Islet precursor cell (in vitro differentiated cells): ENCODE measurements at regions not wholly inside any gene's neighbourhood (a gene's known extent, or its start where the extent isn't known, plus 50 kb on each side); places are given as distances from the start of the nearest gene placed in this dataset.
"Not testable (repeated sequence)": the region's sequence is repeated elsewhere in the genome, so short reads cannot be mapped to it uniquely, and the experiment has no call there.

Experiments
- DNase-seq: peaks from one replicate; pipeline ENCODE4 v3.0.0-alpha.2; 2018

DNA sequence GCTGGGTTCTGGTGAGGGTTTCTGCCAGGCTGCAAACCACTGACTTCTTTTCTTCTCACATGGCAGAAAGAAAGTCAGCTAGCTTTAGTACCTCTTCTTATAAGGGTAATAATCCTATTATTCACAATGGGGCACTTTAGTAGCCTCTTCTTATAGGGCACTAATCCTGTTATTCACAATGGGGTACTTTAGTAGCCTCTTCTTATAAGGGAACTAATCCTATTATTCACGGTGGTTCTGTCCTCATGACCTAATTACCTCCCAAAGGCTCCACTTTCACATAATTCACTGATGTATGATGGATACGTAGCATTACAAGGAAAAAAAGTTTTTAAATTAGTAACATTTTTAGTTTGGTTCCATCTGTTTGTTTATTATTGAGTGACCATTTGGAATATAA lies 671.3 kb downstream of the NSUN3 start:
- DNase-seq = no peak

DNA sequence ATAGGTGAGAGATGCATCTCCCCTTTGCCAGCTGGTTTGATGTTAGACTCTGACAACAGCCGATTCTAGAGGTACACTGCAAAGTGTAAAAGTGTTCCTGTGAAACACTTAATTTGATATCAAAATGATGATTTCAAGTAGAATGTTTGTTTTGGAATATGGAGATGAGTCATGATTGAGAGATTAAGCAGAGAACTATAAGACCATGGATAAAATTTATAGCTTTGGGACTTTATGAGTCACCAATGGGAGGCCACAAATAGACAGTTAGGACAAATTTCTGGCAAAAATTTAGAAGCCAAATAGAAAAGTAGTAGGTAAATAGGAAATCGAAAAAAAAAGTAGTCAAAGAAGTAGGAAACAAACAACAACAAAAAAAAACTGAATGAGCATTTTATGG lies 672.5 kb downstream of the NSUN3 start:
- no peak for DNase-seq

DNA sequence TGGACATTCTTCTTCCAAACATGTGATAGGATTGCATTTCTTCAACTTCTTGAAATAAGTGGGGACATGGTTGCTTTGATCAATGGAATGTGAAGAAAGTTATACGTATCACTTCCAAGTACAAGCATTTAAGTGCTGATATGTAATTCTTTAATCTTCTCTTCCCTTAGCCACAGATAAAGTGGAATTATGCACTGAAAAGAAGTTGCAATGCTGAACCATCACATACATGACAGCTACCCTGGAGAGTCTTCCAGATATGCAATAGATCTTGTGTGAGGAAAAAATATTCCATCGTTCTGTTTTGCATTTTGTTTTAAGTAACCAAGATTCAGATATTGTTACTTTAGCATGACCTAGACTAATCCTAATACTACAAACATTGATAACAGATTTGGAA lies 674.3 kb downstream of the NSUN3 start:
- DNase-seq = no peak

DNA sequence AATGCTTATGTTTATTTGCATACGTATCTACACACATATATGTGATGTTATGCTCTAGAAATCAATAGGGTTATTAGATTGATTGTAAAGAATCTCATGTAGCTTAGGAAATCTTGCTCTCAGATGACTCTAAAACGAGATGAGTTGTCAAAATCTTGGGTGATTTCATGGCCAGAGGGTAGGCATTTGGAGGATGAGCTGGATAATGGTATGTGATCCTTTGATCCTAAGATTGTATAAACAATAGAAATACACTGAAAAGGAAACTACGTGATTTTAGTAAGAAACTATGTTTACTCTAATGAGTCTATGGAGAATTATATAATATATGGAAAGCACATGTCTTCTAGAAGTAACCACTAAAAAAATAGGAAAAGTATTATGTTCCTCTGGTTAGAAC lies 676.6 kb downstream of the NSUN3 start:
- no peak for DNase-seq

DNA sequence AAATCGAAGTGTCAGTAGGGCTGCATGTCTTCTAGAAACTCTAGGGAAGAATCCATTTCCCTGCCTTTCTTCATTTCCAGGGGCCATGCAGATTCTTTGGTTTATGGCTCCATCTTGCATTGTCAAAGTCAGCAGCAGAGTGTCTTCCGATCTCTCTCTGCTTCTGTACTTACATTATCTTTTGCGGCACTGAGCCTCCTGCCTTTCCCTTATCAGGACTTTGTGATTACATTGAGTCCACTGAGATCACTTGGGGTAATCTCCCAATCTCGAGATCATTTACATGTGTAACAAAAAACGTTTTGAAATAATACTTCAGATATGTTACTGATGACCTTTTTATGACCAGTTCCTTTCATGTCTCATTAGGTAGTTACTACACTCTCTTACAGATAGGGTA lies 695.9 kb downstream of the NSUN3 start:
- no peak for DNase-seq

DNA sequence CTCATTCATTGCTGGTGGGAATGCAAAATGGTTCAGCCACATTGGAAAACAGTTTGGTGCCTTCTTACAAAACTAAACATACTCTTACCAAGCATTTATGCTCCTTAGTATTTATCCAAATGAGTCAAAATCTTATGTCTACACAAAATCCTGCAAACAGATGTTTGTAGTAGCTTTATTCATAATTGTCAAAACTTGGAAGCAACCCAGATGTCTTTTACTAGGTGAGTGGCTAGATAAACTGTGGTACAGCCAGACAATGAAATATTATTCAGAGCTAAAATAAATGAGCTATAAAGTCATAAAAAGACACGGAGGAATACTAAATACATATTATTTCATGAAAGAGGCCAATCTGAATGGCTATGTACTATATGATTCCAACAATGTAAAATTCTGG lies 709.5 kb downstream of the NSUN3 start:
- no peak for DNase-seq

DNA sequence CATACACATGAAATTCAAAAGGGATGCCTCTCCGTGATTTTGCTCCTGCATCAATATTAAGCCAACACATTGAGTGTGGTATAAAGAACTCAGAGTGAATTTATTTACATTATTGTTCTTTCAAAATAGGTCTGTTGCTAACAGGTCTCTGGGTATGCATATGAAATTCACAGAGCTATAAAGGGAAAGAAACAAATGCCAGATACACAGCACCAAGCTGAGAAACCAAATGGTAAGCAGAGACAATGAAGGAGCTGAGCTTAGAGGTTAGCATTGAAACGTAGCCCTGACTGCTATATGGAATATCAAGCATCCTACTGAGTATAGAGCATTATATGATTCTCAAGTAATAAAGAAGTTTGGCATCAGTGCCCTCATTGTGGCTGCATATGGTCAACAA lies 712.9 kb downstream of the NSUN3 start:
- no peak for DNase-seq

DNA sequence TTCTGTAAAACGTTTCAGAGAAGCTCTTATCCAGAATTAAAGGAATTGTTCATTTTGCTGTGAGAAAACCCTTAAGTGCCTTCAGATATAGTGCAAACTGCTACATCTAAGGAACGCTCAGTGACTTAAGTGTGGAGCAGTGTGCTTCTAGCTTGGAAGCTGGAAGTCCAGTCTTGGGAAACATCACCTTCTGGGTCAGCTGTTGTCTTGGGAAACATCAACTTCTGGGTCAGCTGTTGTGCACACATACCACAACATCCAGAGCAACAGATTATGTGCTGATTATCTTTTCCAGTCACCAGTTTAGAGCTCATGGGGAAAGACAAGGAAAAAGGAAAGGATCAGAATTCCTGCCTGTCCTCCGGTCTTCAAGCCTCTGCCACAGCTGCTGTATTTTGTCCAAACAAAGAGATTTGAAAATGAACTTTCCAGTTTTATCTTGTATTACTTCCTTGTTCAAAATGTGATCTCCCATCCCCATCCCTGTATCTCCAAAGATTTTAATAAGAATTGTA lies 713.6 kb downstream of the NSUN3 start:
- no peak for DNase-seq

DNA sequence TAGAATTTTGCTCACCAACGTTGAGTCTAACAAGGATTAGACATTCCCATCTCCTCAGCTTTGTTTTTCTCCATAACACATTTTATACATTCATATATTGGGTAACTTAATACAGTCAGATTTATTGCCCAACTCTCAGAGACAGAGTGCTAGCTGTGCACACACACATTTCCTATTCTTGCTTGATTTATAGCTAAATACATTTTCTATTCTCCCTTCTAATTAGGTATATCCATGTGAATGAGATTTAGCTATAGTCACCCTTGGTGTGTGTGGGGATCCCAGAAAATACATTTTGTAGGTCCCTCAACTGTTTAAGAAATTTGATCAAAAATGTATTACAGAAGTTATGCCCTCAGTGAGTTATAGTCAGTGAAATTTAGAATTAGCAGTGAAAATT lies 715.4 kb downstream of the NSUN3 start:
- DNase-seq = no peak

DNA sequence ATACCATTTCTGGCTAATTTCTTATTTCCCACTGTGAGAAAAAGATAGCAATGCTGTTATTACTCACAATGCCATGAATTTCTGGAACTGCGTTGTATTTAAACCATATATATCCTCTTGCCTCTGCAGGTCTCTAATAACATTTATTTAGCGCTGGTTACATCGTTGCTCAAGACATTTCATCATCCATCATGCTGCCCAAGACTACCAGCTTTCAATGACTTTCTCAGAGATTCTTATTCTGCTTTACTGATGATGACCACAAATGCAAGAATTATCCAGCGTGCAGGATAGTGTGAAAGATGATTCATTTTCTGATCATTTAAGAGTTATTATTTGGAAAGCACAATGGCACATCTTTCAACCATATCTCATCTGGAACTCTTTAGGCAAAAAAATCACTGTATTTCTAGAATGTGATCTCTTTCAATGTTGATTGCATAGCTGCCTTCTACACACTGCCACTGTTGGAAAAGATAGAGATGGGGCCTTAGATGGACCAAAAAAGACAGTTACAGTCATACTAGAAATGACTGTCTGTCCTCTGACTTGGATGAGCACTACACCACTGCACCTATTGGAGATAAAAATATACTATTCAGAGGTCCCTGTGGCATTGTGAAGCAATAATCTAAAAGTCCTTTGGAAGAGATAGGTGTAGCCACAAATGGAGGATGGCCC lies 716.1 kb downstream of the NSUN3 start:
- DNase-seq = no peak

DNA sequence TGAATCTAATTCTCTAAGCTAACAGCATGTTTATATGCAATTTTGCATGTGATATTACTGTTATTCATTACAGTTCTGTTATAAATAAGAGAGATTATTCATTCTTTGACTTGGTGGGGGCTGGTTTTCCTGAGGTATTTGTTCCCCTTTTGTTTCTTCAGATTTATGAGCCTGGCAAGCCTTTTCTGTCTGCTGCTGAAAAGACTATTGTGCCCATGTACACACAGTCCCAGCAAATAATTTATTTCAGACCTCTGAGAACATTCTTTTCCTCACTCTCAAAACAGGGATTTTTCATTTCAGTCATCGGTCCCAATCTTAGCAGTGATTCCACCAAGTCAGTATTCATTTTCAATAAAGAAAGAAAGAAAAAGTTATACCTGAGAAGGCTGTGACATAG lies 716.8 kb downstream of the NSUN3 start:
- no peak for DNase-seq

DNA sequence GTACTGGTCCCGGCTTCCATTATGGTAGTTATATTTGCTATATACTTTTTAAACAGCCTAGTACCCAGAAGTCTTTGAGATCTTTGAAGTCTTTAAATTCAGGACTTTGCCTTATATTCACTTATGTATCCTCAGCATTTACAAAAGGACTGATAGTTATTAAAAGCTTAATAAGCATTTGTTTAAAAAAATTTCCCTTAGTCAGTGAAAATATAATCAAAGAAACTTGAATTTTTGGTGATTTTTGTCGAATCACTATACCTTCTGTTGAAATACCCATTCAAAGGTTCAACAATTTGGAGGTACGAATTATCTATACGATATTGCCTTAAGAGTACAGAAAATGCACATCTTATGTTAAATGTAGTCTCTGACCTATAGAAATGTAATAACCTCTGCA lies 721.4 kb downstream of the NSUN3 start:
- no peak for DNase-seq

DNA sequence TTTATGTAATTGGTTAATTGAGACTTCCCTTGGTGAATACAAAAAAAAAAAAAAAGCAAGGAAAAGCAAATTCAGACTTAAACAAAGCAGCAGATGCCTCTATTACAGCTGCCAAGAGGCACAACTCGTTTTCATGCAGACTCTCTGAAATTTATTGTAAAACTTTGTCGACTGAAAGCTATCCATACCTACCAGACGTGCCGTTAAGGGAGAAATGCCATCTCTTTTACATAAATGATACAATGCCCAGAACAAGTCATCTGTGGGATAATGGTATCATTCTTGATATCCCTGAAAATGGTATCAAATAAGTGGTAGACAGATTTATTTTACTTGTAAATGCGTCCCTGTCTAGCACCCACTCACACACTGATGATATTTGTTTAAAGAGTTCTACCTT lies 724.2 kb downstream of the NSUN3 start:
- DNase-seq = no peak

DNA sequence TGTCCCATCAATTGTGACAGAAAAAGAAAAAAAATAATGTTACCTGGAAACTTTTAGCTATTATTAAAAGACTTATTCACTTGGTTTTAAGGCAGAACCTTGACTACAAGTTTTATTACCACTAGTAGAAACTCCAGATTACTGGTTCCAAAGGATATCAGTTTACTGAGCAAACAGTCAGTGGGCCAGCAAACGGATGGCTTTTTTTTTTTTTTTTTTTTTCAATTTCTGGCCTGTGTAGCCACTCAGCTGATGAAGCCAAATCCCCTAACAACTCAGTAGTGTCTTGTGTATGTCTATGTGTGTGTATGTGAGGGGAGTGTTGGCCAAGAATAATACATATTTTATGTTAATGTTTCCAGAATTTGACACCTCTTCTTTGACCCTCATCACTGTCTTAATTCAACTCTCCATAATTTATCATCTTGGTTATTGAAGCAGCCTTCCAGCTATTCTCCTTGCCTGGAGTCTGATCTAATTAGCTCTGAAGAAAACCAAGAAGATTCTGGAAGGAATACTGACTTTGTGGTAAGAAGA lies 724.9 kb downstream of the NSUN3 start:
- no peak for DNase-seq

DNA sequence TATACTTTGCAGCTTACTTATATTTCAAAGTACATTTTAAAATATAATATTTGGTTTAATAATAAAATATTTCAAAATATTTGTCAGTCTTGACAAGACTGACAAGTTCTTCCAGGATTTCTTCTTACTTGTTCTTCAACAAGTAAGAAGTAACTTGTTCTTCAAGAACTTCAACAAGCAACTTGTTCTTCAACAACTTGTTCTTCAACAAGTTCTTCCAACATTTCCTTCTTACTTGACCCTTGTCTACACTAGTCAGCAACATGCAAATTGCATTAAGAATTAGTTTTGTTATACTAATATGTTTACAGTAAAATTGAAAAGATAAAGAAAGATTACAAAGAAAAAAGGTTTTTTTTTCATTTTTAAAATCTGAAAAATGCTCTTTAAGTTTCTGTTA lies 731.7 kb downstream of the NSUN3 start:
- no peak for DNase-seq

DNA sequence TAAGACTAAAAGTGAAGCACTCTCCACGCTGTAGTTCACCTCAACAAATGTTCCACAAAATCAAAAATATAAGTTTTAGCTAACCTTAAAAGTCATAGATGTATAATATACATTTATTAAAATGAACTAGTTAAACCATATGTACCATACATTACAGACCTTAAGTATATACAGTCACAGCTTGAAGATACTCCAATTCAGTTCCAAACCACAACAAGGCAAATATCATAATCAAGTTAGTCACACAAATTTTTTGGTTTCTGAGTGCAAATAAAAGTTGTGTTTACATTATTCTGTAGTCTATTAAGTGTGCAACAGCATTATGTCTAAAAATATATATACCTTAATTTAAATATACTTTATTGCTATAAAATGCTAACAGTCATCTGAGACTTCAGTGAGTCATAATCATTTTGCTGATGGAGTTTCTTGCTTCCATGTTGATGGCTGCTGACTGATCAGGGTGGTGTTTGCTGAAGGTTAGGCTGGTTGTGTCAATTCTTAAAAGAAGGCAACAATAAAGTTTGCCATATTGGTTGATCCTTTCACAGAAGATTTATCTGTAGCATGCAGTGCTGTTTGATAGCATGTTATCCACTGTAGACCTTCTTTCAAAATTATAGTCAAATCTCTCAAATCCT lies 736.7 kb downstream of the NSUN3 start:
- no peak for DNase-seq

DNA sequence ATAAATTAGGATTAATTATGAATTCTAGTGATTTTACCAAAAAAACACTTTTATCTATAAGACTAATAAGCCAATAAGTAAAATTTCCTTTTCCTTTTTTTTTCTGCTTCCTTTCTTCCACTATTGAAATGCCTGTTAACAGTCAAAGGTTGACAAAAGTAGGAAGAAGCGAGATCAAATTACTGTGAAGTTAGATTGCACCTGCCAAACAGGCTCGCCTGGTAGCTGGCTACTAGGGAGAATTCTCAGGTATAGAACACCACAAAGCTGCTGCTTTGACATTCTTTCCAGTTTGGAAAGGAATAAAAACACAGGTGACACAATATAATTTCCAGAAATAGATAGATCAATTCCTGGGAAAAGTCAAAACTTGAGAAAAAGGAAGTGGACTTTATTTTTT lies 749.0 kb downstream of the NSUN3 start:
- DNase-seq = no peak

DNA sequence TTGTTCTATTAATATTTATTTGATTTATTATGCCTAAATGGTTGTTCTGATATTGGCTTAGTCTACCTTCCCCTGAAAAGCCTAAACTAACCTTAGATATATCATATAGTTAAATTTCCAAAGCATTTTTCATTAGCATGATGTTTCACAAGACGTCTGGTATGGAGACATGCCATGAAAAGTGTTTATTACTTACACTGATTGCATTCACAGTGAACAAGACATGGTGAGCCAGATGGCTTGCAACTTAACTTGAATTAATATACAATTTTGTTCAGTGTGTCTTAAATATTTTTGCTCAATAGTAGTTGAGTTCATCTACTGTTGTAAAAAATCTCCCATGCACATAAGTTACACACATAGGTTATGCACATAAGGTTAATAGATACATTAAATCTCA lies 758.4 kb downstream of the NSUN3 start:
- no peak for DNase-seq

DNA sequence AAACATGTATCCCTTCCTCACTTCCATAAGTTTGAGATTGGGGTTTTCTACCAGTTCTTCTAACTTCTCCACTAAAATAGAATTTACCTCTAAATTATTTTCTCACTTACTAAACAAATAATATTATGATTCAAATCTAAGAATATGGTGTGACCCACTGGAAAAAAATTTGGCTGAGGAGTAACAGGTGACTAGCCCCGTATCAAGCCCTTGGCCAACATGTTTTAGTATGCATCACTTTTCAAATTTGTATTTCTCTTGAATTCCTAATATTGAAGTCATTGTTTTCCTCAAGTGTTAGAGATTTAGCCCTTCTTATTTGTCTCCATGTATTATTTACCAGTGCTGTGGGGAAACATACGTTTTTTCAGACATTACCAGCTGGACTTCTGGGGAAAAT lies 759.4 kb downstream of the NSUN3 start:
- DNase-seq = no peak

DNA sequence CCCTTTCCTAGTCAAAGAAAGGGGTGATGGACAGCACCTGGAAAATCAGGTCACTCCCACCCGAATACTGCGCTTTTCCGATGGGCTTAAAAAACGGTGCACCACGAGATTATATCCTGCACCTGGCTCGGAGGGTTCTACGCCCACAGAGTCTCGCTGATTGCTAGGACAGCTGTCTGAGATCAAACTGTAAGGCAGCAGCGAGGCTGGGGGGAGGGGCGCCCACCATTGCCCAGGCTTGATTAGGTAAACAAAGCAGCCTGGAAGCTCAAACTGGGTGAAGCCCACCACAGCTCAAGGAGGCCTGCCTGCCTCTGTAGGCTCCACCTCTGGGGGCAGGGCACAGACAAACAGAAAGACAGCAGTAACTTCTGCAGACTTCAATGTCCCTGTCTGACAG lies 783.4 kb downstream of the NSUN3 start:
- DNase-seq = not testable (repeated sequence)

DNA sequence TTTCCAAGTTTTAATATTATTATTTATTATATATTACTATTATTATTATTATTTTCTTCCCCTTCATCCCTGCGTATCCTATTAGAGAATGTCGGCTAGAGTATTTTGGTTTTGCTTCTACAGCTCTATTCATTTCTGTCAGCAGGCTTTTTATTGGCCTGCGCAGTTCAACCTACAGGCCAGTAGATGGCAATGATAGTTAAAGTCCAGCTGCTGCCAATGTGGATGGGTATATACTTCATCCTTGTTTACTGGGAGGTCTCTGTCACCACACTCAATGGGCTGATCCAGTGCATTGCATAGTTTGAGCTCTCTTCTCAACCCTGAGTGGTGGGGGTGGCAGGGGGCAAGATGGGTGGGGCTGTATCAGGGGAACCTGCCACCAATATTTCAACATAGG lies 799.8 kb downstream of the NSUN3 start:
- DNase-seq = peak; percentile 62

DNA sequence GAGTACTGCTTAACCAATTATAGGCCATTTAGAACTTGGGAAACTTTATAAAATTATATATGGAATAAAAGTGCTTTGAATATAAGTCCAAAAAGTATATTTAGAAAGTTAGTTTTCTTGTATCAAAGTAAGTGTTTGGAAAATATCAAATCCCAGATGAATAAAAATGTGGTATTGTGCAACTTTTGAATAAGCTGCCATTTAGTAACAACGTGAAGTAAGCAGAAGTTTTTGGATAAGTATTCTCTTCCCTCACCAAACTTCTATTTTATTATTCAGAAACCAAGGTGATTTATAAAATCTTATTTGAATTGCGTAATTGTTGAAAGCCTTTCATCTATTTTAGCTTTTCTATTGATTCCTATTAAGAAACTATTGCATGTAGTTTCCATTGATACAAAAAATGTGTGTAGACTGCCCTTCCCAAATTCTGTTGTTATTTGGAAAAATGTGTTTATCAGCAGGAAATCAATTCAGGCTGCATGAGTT lies 806.2 kb downstream of the NSUN3 start:
- DNase-seq = no peak

DNA sequence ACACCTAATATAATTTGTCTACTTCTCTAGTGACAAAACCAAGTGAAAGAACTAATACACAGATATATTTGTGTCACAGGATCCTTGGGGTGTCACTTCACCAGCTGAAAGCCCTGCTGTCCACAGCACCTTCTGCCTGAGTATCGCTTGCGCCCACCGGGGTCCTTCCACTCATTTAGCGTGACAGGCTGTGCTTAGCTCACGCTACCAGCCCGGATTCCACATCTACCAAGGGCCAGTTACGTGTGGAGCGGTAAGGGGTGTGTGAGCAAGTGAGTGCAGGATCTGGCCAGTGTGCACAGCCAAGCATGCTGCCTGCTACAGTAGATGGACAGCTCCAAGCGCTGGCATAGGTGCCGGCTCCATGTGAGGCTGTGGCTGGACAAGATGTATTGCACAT lies 810.9 kb downstream of the NSUN3 start:
- DNase-seq = no peak

DNA sequence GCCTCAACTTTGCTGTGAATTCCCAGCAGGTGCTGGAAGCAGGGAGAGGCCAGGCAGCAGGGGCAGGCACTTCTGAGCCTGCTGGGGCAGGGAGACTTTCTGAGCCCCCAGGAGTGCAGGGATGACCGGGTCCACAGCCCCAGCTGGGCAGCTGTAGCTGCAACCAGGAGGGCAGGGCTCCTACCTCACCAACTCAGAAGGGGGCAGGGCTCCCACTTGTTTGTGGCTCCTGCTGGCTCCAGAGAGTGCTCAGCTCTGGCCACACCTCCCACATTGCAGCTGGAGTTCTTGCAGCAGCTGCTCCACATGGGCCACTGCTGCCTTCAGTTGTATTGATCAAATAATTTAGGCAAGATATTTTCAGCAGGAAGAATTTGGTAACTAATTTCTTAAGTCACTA lies 812.3 kb downstream of the NSUN3 start:
- no peak for DNase-seq

DNA sequence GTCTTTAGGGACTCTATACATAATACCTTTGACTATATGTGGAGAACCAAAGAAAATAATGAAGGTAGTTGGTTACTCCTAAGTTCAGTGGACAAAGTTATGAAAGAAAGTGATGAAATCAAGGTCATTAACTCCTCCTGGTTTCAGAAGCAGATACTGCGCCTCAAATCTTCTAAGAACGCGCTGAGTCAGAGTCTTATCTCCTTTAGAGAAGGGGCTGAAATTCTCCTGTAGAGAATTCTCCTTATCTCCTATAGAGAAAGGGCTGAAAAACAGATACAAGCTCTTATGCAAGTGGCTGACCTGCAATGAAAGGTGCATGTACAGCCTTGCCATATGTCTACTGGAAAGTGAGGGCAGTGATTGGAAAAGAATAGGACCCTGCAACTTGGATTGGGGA lies 824.2 kb downstream of the NSUN3 start:
- no peak for DNase-seq
